Smooth muscle cell (in vitro differentiated cells): ENCODE measurements at regions not wholly inside any gene's neighbourhood (a gene's known extent, or its start where the extent isn't known, plus 50 kb on each side); places are given as distances from the start of the nearest gene placed in this dataset.

Experiments
- DNase-seq: peaks from one replicate; lab custom pipeline; 2025; ENCODE audit not compliant: unreplicated experiment; lab: John Stamatoyannopoulos, UW
- H2AFZ ChIP-seq: fragments of 200-600 bp; sonication (generic); 2 replicates; pipeline ENCODE4 v1.6.0; 2016; ENCODE audit warnings: antibody characterized with exemption, low read depth, mild to moderate bottlenecking
- H3F3A ChIP-seq: fragments of 200-600 bp; sonication (generic); 2 replicates; pipeline ENCODE4 v1.6.0; 2017; ENCODE audit warnings: antibody characterized with exemption, low read depth
- H3K27ac ChIP-seq: fragments of 200-600 bp; sonication (generic); 2 replicates; pipeline ENCODE4 v1.5.1; 2016; ENCODE audit warnings: low read depth, mild to moderate bottlenecking
- H3K27me3 ChIP-seq: fragments of 200-600 bp; sonication (generic); 2 replicates; pipeline ENCODE4 v1.6.1; 2016; ENCODE audit warnings: low read depth, mild to moderate bottlenecking
- H3K36me3 ChIP-seq: fragments of 200-600 bp; sonication (generic); 2 replicates; pipeline ENCODE4 v1.5.1; 2016; ENCODE audit warnings: low read depth
- H3K4me1 ChIP-seq: fragments of 200-600 bp; sonication (generic); 2 replicates; pipeline ENCODE4 v1.5.1; 2016; ENCODE audit warnings: low read depth
- H3K4me2 ChIP-seq: fragments of 200-600 bp; sonication (generic); 2 replicates; pipeline ENCODE4 v1.6.0; 2016; ENCODE audit warnings: mild to moderate bottlenecking
- H3K4me3 ChIP-seq: fragments of 200-600 bp; sonication (generic); 2 replicates; pipeline ENCODE4 v1.5.1; 2016; ENCODE audit warnings: mild to moderate bottlenecking
- H3K79me2 ChIP-seq: fragments of 200-600 bp; sonication (generic); 2 replicates; pipeline ENCODE4 v1.6.0; 2016; ENCODE audit warnings: low read depth, mild to moderate bottlenecking
- H3K9ac ChIP-seq: fragments of 200-600 bp; sonication (generic); 2 replicates; pipeline ENCODE4 v1.6.0; 2016; ENCODE audit warnings: low read depth
- H3K9me3 ChIP-seq: fragments of 200-600 bp; sonication (generic); replicated peaks from 2 replicates; pipeline ENCODE4 v1.5.1; 2016; ENCODE audit warnings: low read depth
- H4K20me1 ChIP-seq: fragments of 200-600 bp; sonication (generic); 2 replicates; pipeline ENCODE4 v1.6.0; 2016; ENCODE audit warnings: low read depth
- CTCF ChIP-seq: fragments of 200-600 bp; sonication (generic); IDR thresholded peaks from 2 replicates; pipeline ENCODE4 v1.5.1; 2017; ENCODE audit warnings: borderline replicate concordance, mild to moderate bottlenecking, antibody characterized with exemption; ENCODE audit not compliant: insufficient read depth, poor library complexity, severe bottlenecking
- WGBS: methylation state at CpG from one replicate; pipeline ENCODE4 v1.1.7; 2016; ENCODE audit warnings: low lambda C conversion rate; 5-methylcytosine and 5-hydroxymethylcytosine counted together

- H2AFZ ChIP-seq: no peak overlapping the region
- H3K4me3 ChIP-seq: no peak overlapping the region
- no peaks in the 10 kb centered on the region for H3F3A ChIP-seq
- no peak overlapping the region for H3K9ac ChIP-seq
- no peak overlapping the region for H3K4me2 ChIP-seq
- no peaks in the 10 kb centered on the region for H3K36me3 ChIP-seq
- DNase-seq: no peak
- H4K20me1 ChIP-seq: no peaks in the 10 kb centered on the region
- no peaks in the 10 kb centered on the region for H3K9me3 ChIP-seq
- H3K27ac ChIP-seq: no peak overlapping the region
- no peaks in the 10 kb centered on the region for H3K4me1 ChIP-seq
- H3K79me2 ChIP-seq: no peaks in the 10 kb centered on the region
- TF ChIP-seq CTCF: no peak
- 89% methylated on average over 3 of the region's 3 CpGs for WGBS
- H3K27me3 ChIP-seq: no peaks in the 10 kb centered on the region
Observed at GRCh38 chr19:31944326-31944725, 401.1 kb upstream of the ZNF507 start.

- no peak overlapping the region for H3K27ac ChIP-seq
- no peaks in the 10 kb centered on the region for H3F3A ChIP-seq
- WGBS: 82% methylated on average over 4 of the region's 4 CpGs
- no peak for DNase-seq
- H3K36me3 ChIP-seq: no peaks in the 10 kb centered on the region
- no peaks in the 10 kb centered on the region for H3K4me1 ChIP-seq
- H3K9ac ChIP-seq: no peak overlapping the region
- no peaks in the 10 kb centered on the region for H4K20me1 ChIP-seq
- no peaks in the 10 kb centered on the region for H3K9me3 ChIP-seq
- H3K79me2 ChIP-seq: no peaks in the 10 kb centered on the region
- no peaks in the 10 kb centered on the region for H3K27me3 ChIP-seq
- no peak overlapping the region for H3K4me3 ChIP-seq
- TF ChIP-seq CTCF: no peak
- H3K4me2 ChIP-seq: no peak overlapping the region
- no peak overlapping the region for H2AFZ ChIP-seq
Observed at GRCh38 chr19:31946491-31946890, 398.9 kb upstream of the ZNF507 start.

- Histone ChIP-seq H3K9ac (no peak overlapping the region), H3K9me3 (no peaks in the 10 kb centered on the region), H3K27ac (no peak overlapping the region), H3K36me3 (no peaks in the 10 kb centered on the region), H3K27me3 (no peaks in the 10 kb centered on the region), H4K20me1 (no peaks in the 10 kb centered on the region), H3K4me2 (no peak overlapping the region), H3K79me2 (no peaks in the 10 kb centered on the region), H3K4me3 (no peak overlapping the region), H2AFZ (no peak overlapping the region), H3K4me1 (no peaks in the 10 kb centered on the region), H3F3A (no peaks in the 10 kb centered on the region)
- no peak for DNase-seq
- 93% methylated on average over 17 of the region's 17 CpGs for WGBS
- no peak for TF ChIP-seq CTCF
Observed at GRCh38 chr19:31947436-31948115, 397.8 kb upstream of the ZNF507 start.

- H3K4me2 ChIP-seq: no peak overlapping the region
- H3K79me2 ChIP-seq: no peaks in the 10 kb centered on the region
- WGBS: 73% methylated on average over 1 of the region's 1 CpG
- H3K36me3 ChIP-seq: no peaks in the 10 kb centered on the region
- no peak overlapping the region for H3K4me3 ChIP-seq
- no peak for TF ChIP-seq CTCF
- H3F3A ChIP-seq: no peaks in the 10 kb centered on the region
- no peaks in the 10 kb centered on the region for H3K4me1 ChIP-seq
- DNase-seq: no peak
- H2AFZ ChIP-seq: no peak overlapping the region
- H3K27ac ChIP-seq: no peak overlapping the region
- no peaks in the 10 kb centered on the region for H3K9me3 ChIP-seq
- H4K20me1 ChIP-seq: no peaks in the 10 kb centered on the region
- no peaks in the 10 kb centered on the region for H3K27me3 ChIP-seq
- no peak overlapping the region for H3K9ac ChIP-seq
Observed at GRCh38 chr19:31952693-31953092, 392.7 kb upstream of the ZNF507 start.
